ENCODE measurements at regions not wholly inside any gene's neighbourhood (a gene's known extent, or its start where the extent isn't known, plus 50 kb on each side); places are given as distances from the start of the nearest gene placed in this dataset.
"Not testable (repeated sequence)": the region's sequence is repeated elsewhere in the genome, so short reads cannot be mapped to it uniquely, and the experiment has no call there.

- DNase-seq (ENCODE audit: low spot score), result no peak
These were observed 57.0 kb upstream of the MSN start for GRCh38 chrX:65610481-65610880.

DNA sequence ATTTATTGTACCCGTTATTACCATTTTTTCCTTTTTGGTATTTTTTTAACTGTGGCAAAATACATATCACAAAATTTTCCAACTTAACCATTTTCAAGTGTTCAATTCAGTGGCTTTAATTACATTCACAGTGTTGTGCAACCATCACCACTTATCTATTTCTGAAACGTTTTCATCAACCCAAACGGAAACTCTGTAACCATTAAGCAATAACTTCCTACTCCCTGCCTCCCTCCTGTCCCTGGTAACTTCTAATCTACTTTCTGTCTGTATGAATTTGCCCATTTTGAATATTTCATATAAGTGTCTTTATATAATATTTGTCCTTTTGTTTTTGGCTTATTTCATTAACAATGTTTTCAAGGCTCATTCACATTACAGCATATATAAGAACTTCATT, 57.4 kb upstream of the MSN start:
- no peak for DNase-seq (ENCODE audit: low spot score)

DNA sequence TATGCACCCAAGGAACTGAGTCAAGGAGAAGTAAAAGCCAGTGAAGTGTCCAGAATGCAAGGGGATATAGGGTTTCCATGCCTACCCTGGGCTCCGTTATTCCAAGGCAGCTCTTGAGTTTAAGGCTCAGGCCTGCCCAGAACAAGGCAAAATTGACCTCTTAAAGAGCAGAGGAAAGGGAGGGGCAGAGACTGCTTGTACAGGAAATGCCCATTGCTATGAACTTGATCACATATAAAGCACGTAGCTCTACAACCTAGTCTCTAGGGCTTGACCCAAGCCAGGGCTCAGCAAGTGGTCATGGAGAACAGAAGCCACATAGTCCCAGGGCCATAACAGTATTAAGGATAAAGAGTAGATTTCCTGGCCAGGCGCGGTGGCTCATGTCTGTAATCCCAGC, 58.2 kb upstream of the MSN start:
- DNase-seq (ENCODE audit: low spot score), result no peak

DNA sequence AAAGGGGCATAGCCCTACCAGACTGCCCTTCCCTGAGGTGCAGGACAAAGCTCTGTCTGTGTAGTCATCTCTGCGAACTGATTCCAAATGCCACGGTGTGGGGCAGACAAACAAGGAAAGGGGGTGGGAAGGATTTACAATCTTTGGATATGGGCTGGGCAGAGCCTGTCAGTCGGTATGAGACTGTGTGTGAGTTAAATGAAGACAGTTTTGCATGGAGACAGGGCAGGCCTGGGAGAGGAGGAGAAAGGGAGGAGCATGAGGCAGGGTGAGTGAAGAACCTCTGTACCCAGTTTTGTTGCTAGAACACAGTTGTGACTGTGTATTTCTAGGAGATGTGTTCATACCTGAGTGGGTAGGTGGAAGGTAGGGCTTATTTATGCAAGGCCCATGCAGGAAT, 59.4 kb upstream of the MSN start:
- DNase-seq (ENCODE audit: low spot score), result no peak

- DNase-seq (ENCODE audit: low spot score), result no peak
These were observed 60.2 kb upstream of the MSN start for GRCh38 chrX:65607070-65607742.

DNA sequence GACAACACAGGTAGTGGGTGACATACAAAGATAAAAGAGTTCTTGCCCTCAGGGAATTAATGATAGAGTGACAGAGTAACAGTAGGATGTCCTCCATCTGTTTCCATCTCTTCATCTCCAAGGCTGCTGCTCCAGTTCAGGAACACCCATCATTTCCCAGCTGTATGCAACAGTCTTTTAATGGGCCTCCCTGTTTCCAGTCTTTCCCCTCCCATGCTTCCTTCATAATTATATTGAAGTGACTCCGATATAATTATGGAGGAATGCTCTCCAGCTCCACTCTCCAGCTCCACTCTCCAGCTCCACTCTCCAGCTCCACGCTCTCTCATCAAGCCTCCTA, 65.3 kb upstream of the MSN start:
- no peak for DNase-seq (ENCODE audit: low spot score)

DNA sequence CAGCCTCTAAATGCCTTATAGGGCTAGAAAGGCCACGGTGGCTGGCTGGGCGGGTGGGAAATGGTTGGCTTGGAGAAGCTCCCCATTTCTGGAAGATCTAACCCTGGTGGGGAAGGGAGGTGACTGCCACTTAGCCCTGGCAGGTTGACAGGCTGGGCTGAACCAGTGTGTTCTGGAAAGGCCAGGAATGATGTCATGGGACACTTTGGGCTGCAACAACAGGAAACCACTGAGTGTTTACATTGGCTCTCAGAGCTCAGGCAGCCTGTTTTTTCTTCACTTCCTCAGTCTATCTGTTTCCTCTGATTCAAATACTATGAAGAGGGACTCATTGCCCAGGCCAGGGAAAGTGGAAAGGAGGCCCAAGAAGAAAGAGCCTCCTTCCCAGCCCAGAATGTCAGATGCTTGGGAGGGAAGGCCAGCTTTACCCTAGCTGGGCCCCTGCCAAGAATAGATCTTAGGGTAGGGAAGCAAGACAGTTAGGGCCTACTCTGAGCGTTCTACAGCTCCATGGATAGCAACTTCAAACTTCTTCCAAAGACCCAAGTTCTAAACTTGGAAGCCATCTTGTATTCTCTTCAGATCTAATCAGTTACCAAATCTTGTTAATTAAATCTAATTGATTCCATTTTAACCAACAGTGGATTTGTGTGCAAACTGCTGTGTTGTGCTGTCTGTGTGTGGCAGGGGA, 65.8 kb upstream of the MSN start:
- no peak for DNase-seq (ENCODE audit: low spot score)

DNA sequence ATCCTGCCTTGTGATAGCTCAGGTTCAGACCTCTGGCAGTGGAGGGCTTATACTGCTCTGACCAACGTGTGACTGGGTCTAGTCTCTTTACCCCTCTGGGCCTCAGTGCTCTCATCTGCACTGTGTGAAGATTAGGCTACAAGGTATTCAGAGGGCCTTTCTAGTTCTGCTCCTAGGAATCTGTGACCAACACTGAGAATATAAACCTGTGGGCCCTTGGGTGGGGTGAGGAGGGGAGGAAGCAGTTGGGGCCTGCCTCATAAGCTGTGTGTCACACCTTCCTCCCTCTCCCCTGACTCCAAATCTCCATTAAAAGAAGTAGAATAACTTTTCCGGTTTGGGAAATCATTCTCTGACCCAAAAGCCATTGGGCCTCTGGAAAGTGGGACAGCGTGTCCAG, 66.3 kb upstream of the MSN start:
- DNase-seq (ENCODE audit: low spot score), result no peak

- no peak for DNase-seq (ENCODE audit: low spot score)
These were observed 65.5 kb upstream of the LAS1L start for GRCh38 chrX:65600106-65600505.

DNA sequence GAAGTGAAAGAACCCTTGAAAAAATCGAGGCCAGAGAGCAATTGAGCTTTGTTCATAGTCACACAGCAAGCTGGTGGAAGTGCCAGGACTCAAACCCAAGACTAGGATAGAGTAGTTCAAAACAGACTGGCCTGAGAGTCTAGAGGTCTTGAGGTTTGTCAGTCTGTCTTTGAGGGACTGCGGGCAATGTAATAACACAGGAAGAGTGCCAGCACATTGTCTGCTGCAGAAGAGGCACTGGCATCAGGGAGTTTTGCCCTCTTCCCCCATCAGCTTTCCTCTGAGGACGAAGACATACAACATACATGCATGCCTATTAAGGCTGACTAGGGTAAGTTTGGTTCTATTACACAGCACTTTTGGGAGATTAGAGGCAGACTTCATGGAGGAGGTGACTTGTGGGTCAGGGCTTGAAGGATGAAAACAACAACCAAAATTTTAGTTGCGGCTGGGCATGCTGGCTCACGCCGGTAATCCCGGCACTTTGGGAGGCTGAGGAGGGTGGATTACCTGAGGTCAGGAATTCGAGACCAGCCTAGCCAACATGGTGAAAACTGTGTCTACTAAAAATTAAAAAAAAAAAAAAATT, 64.1 kb upstream of the LAS1L start:
- DNase-seq (ENCODE audit: low spot score), result no peak

DNA sequence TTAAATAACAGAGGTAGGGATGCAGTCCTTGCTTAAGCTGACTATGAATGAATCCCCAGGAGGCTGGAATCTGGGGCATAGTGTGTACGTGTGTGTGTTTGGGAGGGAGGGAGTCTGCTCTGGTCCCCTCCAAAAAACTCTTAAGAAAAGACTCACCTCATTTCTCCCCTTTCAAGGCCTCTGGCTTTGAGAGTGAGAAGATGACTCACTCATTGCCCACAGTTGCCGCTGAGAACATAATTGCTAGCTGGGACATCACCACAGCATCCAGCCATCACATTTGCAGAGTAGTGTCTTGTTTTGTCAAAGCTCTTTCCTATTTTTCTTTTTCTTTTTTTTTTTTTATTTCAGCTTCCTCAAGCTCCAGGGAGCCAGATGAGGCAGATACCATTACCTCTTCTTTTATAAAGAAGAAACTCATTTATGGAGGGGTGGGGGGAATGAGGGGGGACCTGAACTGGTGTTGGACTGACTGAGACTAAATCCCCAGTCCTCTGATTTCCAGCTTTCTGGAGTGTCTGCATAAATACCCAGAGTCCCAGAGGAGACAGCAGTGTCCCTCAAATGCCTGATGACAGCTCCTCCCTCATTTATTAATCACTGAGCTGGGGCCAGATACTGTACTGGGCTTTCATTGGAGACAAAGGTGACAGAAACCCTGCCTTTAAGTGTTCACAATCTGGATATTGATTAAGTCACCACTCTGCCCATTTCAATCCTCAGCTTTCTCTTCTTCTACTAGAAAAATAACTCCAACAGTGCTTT, 61.9 kb upstream of the LAS1L start:
- DNase-seq (ENCODE audit: low spot score), result no peak

DNA sequence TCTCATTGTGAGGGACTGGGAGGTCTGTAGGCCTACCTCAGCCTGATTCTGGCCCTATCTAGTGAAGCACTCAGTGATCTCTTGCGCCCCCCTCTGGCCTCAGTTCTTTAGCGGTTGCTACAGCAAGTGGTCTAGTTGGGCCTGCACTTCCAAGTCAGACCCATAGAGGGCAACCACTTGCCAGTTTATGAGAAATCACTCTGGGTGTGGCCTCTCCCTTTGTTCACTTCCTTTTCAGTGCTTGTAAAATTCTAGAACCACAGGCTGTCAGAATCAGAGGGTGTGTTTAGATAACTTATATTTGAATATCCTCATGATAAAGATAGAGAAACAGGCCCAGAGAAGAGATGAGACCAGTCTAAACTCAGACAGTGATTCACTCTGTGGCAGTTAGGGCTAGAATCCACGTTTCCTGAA, 60.9 kb upstream of the LAS1L start:
- DNase-seq (ENCODE audit: low spot score), result peak; percentile 81

DNA sequence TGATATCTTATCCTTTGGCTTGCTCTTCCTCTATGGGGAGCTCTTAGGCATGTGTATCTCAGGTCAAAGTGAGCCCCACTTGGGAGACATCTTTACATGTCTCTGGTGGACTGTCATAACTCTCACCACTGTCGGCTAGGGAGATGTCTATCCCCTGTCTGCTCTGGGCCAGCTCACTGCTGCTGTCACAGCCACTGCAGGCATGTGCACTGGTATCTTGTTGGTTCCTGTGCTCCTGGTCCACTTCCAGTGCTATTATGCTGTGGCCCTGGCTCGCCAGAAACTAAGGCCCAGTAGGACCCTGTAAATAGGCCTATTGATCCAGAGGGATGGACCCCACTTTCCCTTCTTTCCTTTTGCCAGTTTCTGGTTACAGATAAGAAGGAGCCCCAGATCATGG, 56.6 kb upstream of the LAS1L start:
- no peak for DNase-seq (ENCODE audit: low spot score)

GRCh38 chrX:65589304-65589703, 54.7 kb upstream of the LAS1L start:
- DNase-seq (ENCODE audit: low spot score), result no peak

- DNase-seq (ENCODE audit: low spot score), result no peak
These were observed 54.2 kb upstream of the LAS1L start for GRCh38 chrX:65588795-65589194.

GRCh38 chrX:65587616-65588526, 53.3 kb upstream of the LAS1L start:
- DNase-seq (ENCODE audit: low spot score), result no peak

GRCh38 chrX:65586491-65586890, 51.9 kb upstream of the LAS1L start:
- no peak for DNase-seq (ENCODE audit: low spot score)

GRCh38 chrX:65585226-65585625, 50.6 kb upstream of the LAS1L start:
- DNase-seq (ENCODE audit: low spot score), result not testable (repeated sequence)

Data from iPS-NIHi11 (cell line).